ENCODE measurements at regions not wholly inside any gene's neighbourhood (a gene's known extent, or its start where the extent isn't known, plus 50 kb on each side); places are given as distances from the start of the nearest gene placed in this dataset.

DNA sequence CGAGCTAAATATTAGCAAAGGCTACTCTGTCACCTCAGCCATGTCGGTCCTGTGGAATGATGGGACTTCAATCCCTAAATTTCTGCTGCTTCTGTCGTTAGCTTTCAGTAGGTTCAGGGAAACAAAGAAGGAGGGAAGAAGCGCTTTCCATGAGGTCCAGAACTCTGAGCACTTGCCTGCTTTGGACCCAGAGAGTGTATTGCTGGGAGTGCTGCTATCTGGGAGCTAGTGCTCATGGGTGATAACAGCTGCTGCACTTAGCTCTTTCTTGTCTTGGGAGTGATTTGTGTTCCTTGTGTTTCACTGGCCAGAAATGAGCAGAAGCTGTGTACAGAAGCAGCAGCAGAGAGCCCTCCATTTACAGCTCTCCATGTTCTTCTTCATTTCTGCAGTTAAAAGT lies 369.8 kb downstream of the DIPK2A start:
- Histone ChIP-seq H3K36me3 (replicated peaks in 1 of 2; ENCODE audit: insufficient read depth in 1 of 2, low read depth in 2 of 2) (no peaks in the 10 kb centered on the region), H3K4me3 (no peak overlapping the region), H3K27me3 (no peaks in the 10 kb centered on the region), H3K27ac (no peak overlapping the region), H3K4me1 (no peaks in the 10 kb centered on the region), H3K9me3 (no peaks in the 10 kb centered on the region)
- 30 to 34% methylated on average over 4 of the region's 4 CpGs for WGBS, 2 donors
- DNase-seq (peak in 1 of 4 donors; percentile 12), ATAC-seq (no peak)
- TF ChIP-seq POLR2A (IDR thresholded peaks at IDR 0.05), result no peak
- TF ChIP-seq, protein P1, sequence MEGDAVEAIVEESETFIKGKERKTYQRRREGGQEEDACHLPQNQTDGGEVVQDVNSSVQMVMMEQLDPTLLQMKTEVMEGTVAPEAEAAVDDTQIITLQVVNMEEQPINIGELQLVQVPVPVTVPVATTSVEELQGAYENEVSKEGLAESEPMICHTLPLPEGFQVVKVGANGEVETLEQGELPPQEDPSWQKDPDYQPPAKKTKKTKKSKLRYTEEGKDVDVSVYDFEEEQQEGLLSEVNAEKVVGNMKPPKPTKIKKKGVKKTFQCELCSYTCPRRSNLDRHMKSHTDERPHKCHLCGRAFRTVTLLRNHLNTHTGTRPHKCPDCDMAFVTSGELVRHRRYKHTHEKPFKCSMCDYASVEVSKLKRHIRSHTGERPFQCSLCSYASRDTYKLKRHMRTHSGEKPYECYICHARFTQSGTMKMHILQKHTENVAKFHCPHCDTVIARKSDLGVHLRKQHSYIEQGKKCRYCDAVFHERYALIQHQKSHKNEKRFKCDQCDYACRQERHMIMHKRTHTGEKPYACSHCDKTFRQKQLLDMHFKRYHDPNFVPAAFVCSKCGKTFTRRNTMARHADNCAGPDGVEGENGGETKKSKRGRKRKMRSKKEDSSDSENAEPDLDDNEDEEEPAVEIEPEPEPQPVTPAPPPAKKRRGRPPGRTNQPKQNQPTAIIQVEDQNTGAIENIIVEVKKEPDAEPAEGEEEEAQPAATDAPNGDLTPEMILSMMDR (IDR thresholded peaks at IDR 0.05), result no peak
- intact Hi-C loops (cut with DNase I), result no loop called here

DNA sequence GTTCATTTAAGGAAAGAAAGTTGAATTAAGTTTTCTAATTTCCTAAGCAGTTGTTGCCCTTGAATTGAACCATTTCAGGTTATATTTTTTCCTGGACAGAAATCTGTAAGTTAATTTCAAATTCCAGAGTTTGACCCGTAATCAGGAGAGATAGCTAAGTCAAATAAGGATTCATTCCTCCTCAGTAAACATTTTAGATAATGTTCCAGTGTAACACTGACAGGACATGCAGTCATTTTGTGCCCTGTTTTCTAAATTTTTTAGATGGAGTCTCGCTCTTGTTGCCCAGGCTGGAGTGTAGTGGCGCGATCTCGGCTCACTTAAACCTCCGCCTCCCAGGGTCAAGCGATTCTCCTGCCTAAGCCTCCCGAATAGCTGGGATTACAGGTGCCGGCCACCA lies 371.7 kb downstream of the DIPK2A start:
- WGBS, 2 donors, result 88 to 90% methylated on average over 9 of the region's 9 CpGs
- Histone ChIP-seq H3K36me3 (replicated peaks in 1 of 2; ENCODE audit: insufficient read depth in 1 of 2, low read depth in 2 of 2) (no peaks in the 10 kb centered on the region), H3K27me3 (no peaks in the 10 kb centered on the region), H3K27ac (no peak overlapping the region), H3K4me1 (no peaks in the 10 kb centered on the region), H3K4me3 (no peak overlapping the region), H3K9me3 (no peaks in the 10 kb centered on the region)
- intact Hi-C loops (cut with DNase I), result no loop called here
- ATAC-seq (no peak), DNase-seq (no peak)
- TF ChIP-seq, protein P1 (IDR thresholded peaks at IDR 0.05), result no peak
- TF ChIP-seq POLR2A (IDR thresholded peaks at IDR 0.05), result no peak

DNA sequence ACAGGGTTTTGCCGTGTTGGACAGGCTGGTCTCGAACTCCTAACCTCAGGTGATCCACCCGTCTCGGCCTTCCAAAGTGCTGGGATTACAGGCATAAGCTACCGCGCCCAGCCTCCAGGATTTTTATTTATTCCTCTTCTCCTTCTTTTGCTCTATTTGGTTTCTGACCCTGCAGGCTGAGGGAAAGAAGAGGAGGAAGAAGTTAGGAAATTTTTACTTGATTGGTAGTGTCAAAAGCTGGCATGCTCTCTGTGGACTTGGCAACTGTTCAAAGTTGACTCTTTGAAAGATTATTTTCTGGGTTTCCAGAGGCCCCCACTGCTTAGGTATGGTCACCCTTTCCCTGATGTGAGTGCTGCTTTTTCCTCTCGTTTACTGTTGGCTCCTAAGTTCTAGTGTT lies 372.2 kb downstream of the DIPK2A start:
- intact Hi-C loops (cut with DNase I), result no loop called here
- WGBS, 2 donors, result 82 to 84% methylated on average over 7 of the region's 7 CpGs
- no peak for DNase-seq

DNA sequence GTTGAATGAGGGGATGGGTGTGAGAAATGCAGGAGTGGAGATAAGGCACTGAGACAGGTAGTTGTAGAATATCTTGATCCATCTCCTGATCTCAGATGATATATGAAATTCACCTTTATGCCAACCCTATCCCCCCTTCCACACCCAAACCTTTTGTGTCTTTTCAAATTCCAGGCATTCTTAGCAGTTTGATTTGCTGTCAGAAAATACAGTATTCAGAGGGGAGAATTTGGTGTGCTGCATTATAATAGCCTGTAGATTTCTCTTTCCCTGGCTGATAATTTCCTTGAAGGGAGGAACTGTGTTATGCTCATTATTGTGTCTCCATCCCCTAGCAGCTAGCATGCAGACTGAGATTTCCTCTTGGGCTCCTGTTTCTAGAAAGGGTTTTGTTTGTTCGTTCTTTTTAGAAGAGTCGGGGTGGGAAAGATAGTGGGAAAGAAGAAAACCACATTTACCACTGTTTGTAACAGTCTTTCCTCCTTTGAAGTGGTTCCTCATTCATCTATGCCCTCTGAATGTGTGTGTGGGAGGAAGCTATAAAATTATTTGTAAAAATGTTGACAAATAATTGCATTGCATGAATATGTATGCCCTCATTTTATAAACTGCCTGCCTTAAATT lies 373.4 kb downstream of the DIPK2A start:
- no peak overlapping the region for H3K27ac ChIP-seq
- 69 to 82% methylated on average over 2 of the region's 2 CpGs for WGBS, 2 donors
- H3K36me3 ChIP-seq (replicated peaks in 1 of 2; ENCODE audit: insufficient read depth in 1 of 2, low read depth in 2 of 2), result no peaks in the 10 kb centered on the region
- ATAC-seq (no peak), DNase-seq (no peak)
- no peak overlapping the region for H3K4me3 ChIP-seq
- no peaks in the 10 kb centered on the region for H3K27me3 ChIP-seq
- intact Hi-C loops (cut with DNase I), result no loop called here
- no peaks in the 10 kb centered on the region for H3K4me1 ChIP-seq
- TF ChIP-seq POLR2A (IDR thresholded peaks at IDR 0.05), result no peak
- TF ChIP-seq, protein P1 (IDR thresholded peaks at IDR 0.05), result no peak
- H3K9me3 ChIP-seq, result no peaks in the 10 kb centered on the region

More for the DNA sequence above, 372.2 kb downstream of the DIPK2A start:
- Histone ChIP-seq H3K9me3 (no peaks in the 10 kb centered on the region), H3K36me3 (replicated peaks in 1 of 2; ENCODE audit: insufficient read depth in 1 of 2, low read depth in 2 of 2) (no peaks in the 10 kb centered on the region), H3K27me3 (no peaks in the 10 kb centered on the region), H3K27ac (no peak overlapping the region), H3K4me1 (no peaks in the 10 kb centered on the region), H3K4me3 (no peak overlapping the region)
- ATAC-seq, result no peak
- no peak for TF ChIP-seq POLR2A (IDR thresholded peaks at IDR 0.05)
- TF ChIP-seq, protein P1 (IDR thresholded peaks at IDR 0.05), result no peak

DNA sequence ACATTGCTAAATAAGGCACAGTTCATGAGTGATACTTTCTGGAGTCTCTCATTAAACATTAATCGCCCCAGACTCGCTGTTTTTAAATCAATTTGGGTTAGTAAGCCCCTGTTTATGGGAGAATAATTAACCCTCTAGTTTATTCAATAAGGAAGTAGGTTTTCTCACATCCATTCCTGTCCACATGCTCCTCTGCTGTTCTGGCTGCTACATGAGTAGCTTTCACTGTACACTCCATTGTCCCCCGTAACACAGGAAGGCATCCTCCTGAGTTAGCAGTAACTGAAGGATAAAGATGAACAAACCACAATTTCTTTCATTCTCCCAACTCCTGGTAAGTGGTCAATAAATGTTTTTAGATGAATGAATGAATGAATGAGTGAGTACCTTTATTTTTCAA lies 378.5 kb downstream of the DIPK2A start:
- no peak overlapping the region for H3K4me3 ChIP-seq
- no peaks in the 10 kb centered on the region for H3K36me3 ChIP-seq (replicated peaks in 1 of 2; ENCODE audit: insufficient read depth in 1 of 2, low read depth in 2 of 2)
- intact Hi-C loops (cut with DNase I), result no loop called here
- peaks cover 9% of the 10 kb centered on the region for H3K4me1 ChIP-seq
- no peak overlapping the region for H3K27ac ChIP-seq
- WGBS, 2 donors, result 66 to 69% methylated on average over 3 of the region's 3 CpGs
- ATAC-seq (no peak), DNase-seq (no peak)
- H3K9me3 ChIP-seq, result no peaks in the 10 kb centered on the region
- no peak for TF ChIP-seq POLR2A (IDR thresholded peaks at IDR 0.05)
- TF ChIP-seq, protein P1 (IDR thresholded peaks at IDR 0.05), result no peak
- H3K27me3 ChIP-seq, result no peaks in the 10 kb centered on the region

Measured in body of pancreas (tissue), 4 donors.